ENCODE measurements at regions not wholly inside any gene's neighbourhood (a gene's known extent, or its start where the extent isn't known, plus 50 kb on each side); places are given as distances from the start of the nearest gene placed in this dataset.

- Histone ChIP-seq H3K9me3 (replicated peaks in 1 of 11) (peaks cover 0 to 26% (median 6%) of the 10 kb centered on the region in 11 experiments; a peak in 11 of 22 replicates), H3K4me1 (no peaks in the 10 kb centered on the region), H3K9ac (no peak overlapping the region), H3K27ac (no peak overlapping the region), H3K36me3 (no peaks in the 10 kb centered on the region), H4K20me1 (no peaks in the 10 kb centered on the region), H3K4me3 (no peak overlapping the region), H3K4me2 (no peak overlapping the region), H3K27me3 (no peaks in the 10 kb centered on the region)
- TF ChIP-seq Cebpa-rat (IDR thresholded peaks at IDR 0.05) = no peak
Measured at GRCh38 chr3:168233001-168233400, 137.3 kb upstream of the GOLIM4 start.

- no peak overlapping the region for H3K27ac ChIP-seq
Measured at GRCh38 chr3:168223085-168223484, 127.4 kb upstream of the GOLIM4 start.

GRCh38 chr3:168220556-168220955, 124.8 kb upstream of the GOLIM4 start:
- Histone ChIP-seq H4K20me1 (no peaks in the 10 kb centered on the region), H3K27ac (no peak overlapping the region), H3K36me3 (no peaks in the 10 kb centered on the region), H3K4me1 (no peaks in the 10 kb centered on the region), H3K9me3 (replicated peaks in 1 of 11) (no peaks in the 10 kb centered on the region), H3K4me2 (no peak overlapping the region), H3K4me3 (no peak overlapping the region), H3K9ac (no peak overlapping the region), H3K27me3 (no peaks in the 10 kb centered on the region)
- no peak for TF ChIP-seq Cebpa-rat (IDR thresholded peaks at IDR 0.05)

More at GRCh38 chr3:168223085-168223484, 127.4 kb upstream of the GOLIM4 start:
- 0 out of 22 replicates have a peak, but pooled peaks cover 0 to under 1% (median 0%) of the 10 kb centered on the region in 11 experiments for H3K9me3 ChIP-seq (replicated peaks in 1 of 11)
- H3K36me3 ChIP-seq = no peaks in the 10 kb centered on the region
- H4K20me1 ChIP-seq = no peaks in the 10 kb centered on the region
- no peaks in the 10 kb centered on the region for H3K27me3 ChIP-seq
- TF ChIP-seq Cebpa-rat (IDR thresholded peaks at IDR 0.05) = no peak
- no peak overlapping the region for H3K4me2 ChIP-seq
- no peak overlapping the region for H3K4me3 ChIP-seq
- no peak overlapping the region for H3K9ac ChIP-seq
- no peaks in the 10 kb centered on the region for H3K4me1 ChIP-seq

GRCh38 chr3:168219530-168219929, 123.8 kb upstream of the GOLIM4 start:
- Histone ChIP-seq H3K4me3 (no peak overlapping the region), H3K27ac (no peak overlapping the region), H3K27me3 (no peaks in the 10 kb centered on the region), H3K9ac (no peak overlapping the region), H3K4me1 (no peaks in the 10 kb centered on the region), H3K9me3 (replicated peaks in 1 of 11) (no peaks in the 10 kb centered on the region), H4K20me1 (no peaks in the 10 kb centered on the region), H3K4me2 (no peak overlapping the region), H3K36me3 (no peaks in the 10 kb centered on the region)
- TF ChIP-seq Cebpa-rat (IDR thresholded peaks at IDR 0.05) = no peak

GRCh38 chr3:168218600-168218999, 122.9 kb upstream of the GOLIM4 start:
- no peaks in the 10 kb centered on the region for H3K9me3 ChIP-seq (replicated peaks in 1 of 11)
- no peak overlapping the region for H3K4me2 ChIP-seq
- TF ChIP-seq Cebpa-rat (IDR thresholded peaks at IDR 0.05) = no peak
- H3K27me3 ChIP-seq = no peaks in the 10 kb centered on the region
- H3K9ac ChIP-seq = no peak overlapping the region
- H3K27ac ChIP-seq = no peak overlapping the region
- H3K4me3 ChIP-seq = no peak overlapping the region
- H4K20me1 ChIP-seq = no peaks in the 10 kb centered on the region
- peaks cover 0 to 8% (median 7%) of the 10 kb centered on the region in 10 experiments; a peak in 12 of 20 replicates for H3K4me1 ChIP-seq
- no peaks in the 10 kb centered on the region for H3K36me3 ChIP-seq

GRCh38 chr3:168216851-168217250, 121.1 kb upstream of the GOLIM4 start:
- Histone ChIP-seq H3K9me3 (replicated peaks in 1 of 11) (no peaks in the 10 kb centered on the region), H3K9ac (no peak overlapping the region)

GRCh38 chr3:168213920-168214319, 118.2 kb upstream of the GOLIM4 start:
- H3K27me3 ChIP-seq = no peaks in the 10 kb centered on the region
- H4K20me1 ChIP-seq = no peaks in the 10 kb centered on the region
- no peaks in the 10 kb centered on the region for H3K36me3 ChIP-seq
- peak overlapping the region in 2 of 11 experiments; percentile 2 to 13; a peak in 4 of 22 replicates for H3K27ac ChIP-seq
- no peaks in the 10 kb centered on the region for H3K9me3 ChIP-seq (replicated peaks in 1 of 11)
- peaks cover 0 to 18% (median 9%) of the 10 kb centered on the region in 10 experiments; a peak in 12 of 20 replicates for H3K4me1 ChIP-seq
- peak overlapping the region in 3 of 10 experiments; percentile 12 to 16 (median 12); a peak in 4 of 20 replicates for H3K4me3 ChIP-seq
- H3K4me2 ChIP-seq = peak overlapping the region; percentile 37 to 76 (median 64)
- H3K9ac ChIP-seq = peak overlapping the region in 1 of 11 experiments; percentile 4; a peak in 1 of 22 replicates
- no peak for TF ChIP-seq Cebpa-rat (IDR thresholded peaks at IDR 0.05)

More at GRCh38 chr3:168216851-168217250, 121.1 kb upstream of the GOLIM4 start:
- no peak overlapping the region for H3K4me3 ChIP-seq
- no peak overlapping the region for H3K4me2 ChIP-seq
- H3K27ac ChIP-seq = no peak overlapping the region
- no peaks in the 10 kb centered on the region for H3K27me3 ChIP-seq
- peaks cover 0 to 18% (median 9%) of the 10 kb centered on the region in 10 experiments; a peak in 12 of 20 replicates for H3K4me1 ChIP-seq
- H4K20me1 ChIP-seq = no peaks in the 10 kb centered on the region
- no peak for TF ChIP-seq Cebpa-rat (IDR thresholded peaks at IDR 0.05)
- H3K36me3 ChIP-seq = no peaks in the 10 kb centered on the region

- Histone ChIP-seq H3K27me3 (no peaks in the 10 kb centered on the region), H3K4me3 (no peak overlapping the region), H3K36me3 (no peaks in the 10 kb centered on the region), H3K27ac (no peak overlapping the region), H4K20me1 (no peaks in the 10 kb centered on the region), H3K9me3 (replicated peaks in 1 of 11) (no peaks in the 10 kb centered on the region), H3K4me1 (peaks cover 0 to 18% (median 9%) of the 10 kb centered on the region in 10 experiments; a peak in 14 of 20 replicates), H3K4me2 (peak overlapping the region in 1 of 11 experiments; percentile 24; a peak in 1 of 22 replicates), H3K9ac (no peak overlapping the region)
- no peak for TF ChIP-seq Cebpa-rat (IDR thresholded peaks at IDR 0.05)
Measured at GRCh38 chr3:168212664-168213285, 117.1 kb upstream of the GOLIM4 start.

- Histone ChIP-seq H4K20me1 (no peaks in the 10 kb centered on the region), H3K9me3 (replicated peaks in 1 of 11) (no peaks in the 10 kb centered on the region), H3K4me2 (no peak overlapping the region), H3K27ac (no peak overlapping the region), H3K36me3 (no peaks in the 10 kb centered on the region), H3K4me3 (no peak overlapping the region), H3K4me1 (peaks cover 0 to 7% (median 0%) of the 10 kb centered on the region in 10 experiments; a peak in 3 of 20 replicates), H3K27me3 (no peaks in the 10 kb centered on the region), H3K9ac (no peak overlapping the region)
- no peak for TF ChIP-seq Cebpa-rat (IDR thresholded peaks at IDR 0.05)
Measured at GRCh38 chr3:168205451-168205850, 109.7 kb upstream of the GOLIM4 start.

- H4K20me1 ChIP-seq = no peaks in the 10 kb centered on the region
- peaks cover 0 to 7% (median 0%) of the 10 kb centered on the region in 10 experiments; a peak in 4 of 20 replicates for H3K4me1 ChIP-seq
- no peaks in the 10 kb centered on the region for H3K9me3 ChIP-seq (replicated peaks in 1 of 11)
- no peak overlapping the region for H3K9ac ChIP-seq
- no peak overlapping the region for H3K27ac ChIP-seq
- no peak overlapping the region for H3K4me2 ChIP-seq
- H3K27me3 ChIP-seq = no peaks in the 10 kb centered on the region
- TF ChIP-seq Cebpa-rat (IDR thresholded peaks at IDR 0.05) = no peak
- H3K4me3 ChIP-seq = no peak overlapping the region
- no peaks in the 10 kb centered on the region for H3K36me3 ChIP-seq
Measured at GRCh38 chr3:168197162-168197561, 101.4 kb upstream of the GOLIM4 start.
